Stimulated activated CD8-positive, alpha-beta memory T cell treated with anti-CD3 and anti-CD28 coated beads, Interleukin-7, amount 100 ng/mL, for 4 hours (primary cell): ENCODE measurements at regions not wholly inside any gene's neighbourhood (a gene's known extent, or its start where the extent isn't known, plus 50 kb on each side); places are given as distances from the start of the nearest gene placed in this dataset.

Experiments used
- DNase-seq, 2 donors: peaks; one replicate each; pipeline ENCODE4 v3.0.0-alpha.2; 2020; ENCODE audit warnings: low read depth in 2 of 2

- DNase-seq, result no peak
These were observed 206.6 kb upstream of the RFX3 start for GRCh38 chr9:3732077-3733038.

- DNase-seq, result no peak
These were observed 204.7 kb upstream of the RFX3 start for GRCh38 chr9:3730511-3730922.

- DNase-seq, result no peak
These were observed 195.3 kb upstream of the RFX3 start for GRCh38 chr9:3721096-3721495.

- DNase-seq, result no peak
These were observed 193.5 kb upstream of the RFX3 start for GRCh38 chr9:3719286-3719685.

GRCh38 chr9:3716415-3716814 lies 190.6 kb upstream of the RFX3 start:
- no peak for DNase-seq

- DNase-seq, result no peak
These were observed 182.9 kb upstream of the RFX3 start for GRCh38 chr9:3708751-3709150.

GRCh38 chr9:3704890-3705289 lies 179.1 kb upstream of the RFX3 start:
- no peak for DNase-seq

- no peak for DNase-seq
These were observed 175.0 kb upstream of the RFX3 start for GRCh38 chr9:3700772-3701171.

GRCh38 chr9:3699883-3700282 lies 174.1 kb upstream of the RFX3 start:
- DNase-seq, result no peak

- no peak for DNase-seq
These were observed 172.7 kb upstream of the RFX3 start for GRCh38 chr9:3698531-3698930.

- no peak for DNase-seq
These were observed 172.3 kb upstream of the RFX3 start for GRCh38 chr9:3698076-3698475.

GRCh38 chr9:3696368-3696767 lies 170.6 kb upstream of the RFX3 start:
- no peak for DNase-seq

- DNase-seq, result no peak
These were observed 166.8 kb upstream of the RFX3 start for GRCh38 chr9:3692606-3693005.

- DNase-seq, result no peak
These were observed 163.8 kb upstream of the RFX3 start for GRCh38 chr9:3689555-3689954.

GRCh38 chr9:3687145-3687544 lies 161.3 kb upstream of the RFX3 start:
- DNase-seq, result no peak

GRCh38 chr9:3682186-3682585 lies 156.4 kb upstream of the RFX3 start:
- no peak for DNase-seq

- no peak for DNase-seq
These were observed 151.7 kb upstream of the RFX3 start for GRCh38 chr9:3677541-3677940.

- no peak for DNase-seq
These were observed 151.0 kb upstream of the RFX3 start for GRCh38 chr9:3676766-3677165.

- no peak for DNase-seq
These were observed 150.1 kb upstream of the RFX3 start for GRCh38 chr9:3675946-3676345.

GRCh38 chr9:3674561-3674960 lies 148.8 kb upstream of the RFX3 start:
- no peak for DNase-seq

- DNase-seq, result no peak
These were observed 146.6 kb upstream of the RFX3 start for GRCh38 chr9:3672399-3672798.

- DNase-seq, result no peak
These were observed 138.2 kb upstream of the RFX3 start for GRCh38 chr9:3664044-3664443.

- no peak for DNase-seq
These were observed 136.9 kb upstream of the RFX3 start for GRCh38 chr9:3662671-3663070.

GRCh38 chr9:3660936-3661335 lies 135.1 kb upstream of the RFX3 start:
- DNase-seq, result no peak
